ENCODE measurements at regions not wholly inside any gene's neighbourhood (a gene's known extent, or its start where the extent isn't known, plus 50 kb on each side); places are given as distances from the start of the nearest gene placed in this dataset.
"Not testable (repeated sequence)": the region's sequence is repeated elsewhere in the genome, so short reads cannot be mapped to it uniquely, and the experiment has no call there.

GRCh38 chr10:121278386-121278785 lies 319.9 kb downstream of the FGFR2 start:
- DNase-seq (ENCODE audit: low read depth) = not testable (repeated sequence)

DNA sequence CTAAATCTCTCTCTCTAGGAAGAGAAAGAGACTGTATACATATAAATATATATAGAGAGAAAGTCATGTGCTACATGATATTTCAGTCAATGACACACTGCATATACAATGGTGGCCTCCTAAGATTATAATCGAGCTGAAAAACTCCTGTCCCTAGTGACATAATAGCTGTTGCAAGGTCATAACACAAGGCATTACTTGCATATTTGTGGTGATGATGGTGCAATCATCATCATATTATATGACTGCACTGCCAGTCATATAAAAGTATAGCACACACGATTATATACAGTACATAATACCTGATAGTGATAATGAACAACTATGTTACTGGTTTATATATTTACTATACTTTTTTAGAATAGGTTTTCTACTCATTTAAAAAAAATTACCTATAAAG lies 316.7 kb downstream of the FGFR2 start:
- DNase-seq (ENCODE audit: low read depth) = no peak

DNA sequence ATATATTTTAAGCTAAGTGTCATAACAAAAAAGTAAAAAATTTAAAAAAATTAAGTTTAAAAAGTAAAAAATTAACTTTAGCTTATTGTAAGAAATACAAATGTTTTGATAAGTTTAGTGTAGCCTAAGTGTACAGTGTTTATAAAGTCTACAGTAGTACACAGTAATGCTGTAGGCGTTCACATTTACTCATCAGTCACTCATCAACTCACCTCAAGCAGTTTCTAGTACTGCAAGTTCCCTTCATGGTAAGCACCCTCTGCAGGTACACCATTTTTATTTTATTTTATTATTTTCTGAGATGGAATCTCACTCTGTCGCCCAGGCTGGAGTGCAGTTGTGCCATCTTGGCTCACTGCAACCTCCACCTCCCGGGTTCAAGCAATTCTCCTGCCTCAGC lies 316.0 kb downstream of the FGFR2 start:
- DNase-seq (ENCODE audit: low read depth) = no peak

GRCh38 chr10:121282797-121283515 lies 315.3 kb downstream of the FGFR2 start:
- DNase-seq (ENCODE audit: low read depth) = no peak

- no peak for DNase-seq (ENCODE audit: low read depth)
These were observed 313.3 kb downstream of the FGFR2 start for GRCh38 chr10:121284936-121285335.

GRCh38 chr10:121285406-121286196 lies 312.6 kb downstream of the FGFR2 start:
- no peak for DNase-seq (ENCODE audit: low read depth)

GRCh38 chr10:121288011-121288410 lies 310.2 kb downstream of the FGFR2 start:
- no peak for DNase-seq (ENCODE audit: low read depth)

- no peak for DNase-seq (ENCODE audit: low read depth)
These were observed 309.2 kb downstream of the FGFR2 start for GRCh38 chr10:121288864-121289661.

DNA sequence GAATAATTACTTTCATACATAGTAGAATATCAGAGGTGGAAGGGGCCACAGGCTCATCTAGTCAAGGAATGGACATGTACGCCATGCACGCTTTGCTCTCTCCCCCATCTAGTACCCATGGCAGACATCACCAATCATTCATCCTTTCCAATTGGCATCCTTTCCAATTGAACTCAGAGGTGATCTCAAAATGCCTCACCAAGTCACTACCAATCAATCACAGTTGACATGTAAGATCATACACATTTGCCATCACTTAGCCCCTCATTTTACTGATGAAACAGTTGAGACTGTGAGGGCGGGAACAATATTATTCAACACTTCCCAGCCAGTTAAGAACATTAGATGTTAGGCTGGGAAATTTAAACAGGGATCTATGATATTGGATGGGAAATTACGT lies 308.4 kb downstream of the FGFR2 start:
- no peak for DNase-seq (ENCODE audit: low read depth)

DNA sequence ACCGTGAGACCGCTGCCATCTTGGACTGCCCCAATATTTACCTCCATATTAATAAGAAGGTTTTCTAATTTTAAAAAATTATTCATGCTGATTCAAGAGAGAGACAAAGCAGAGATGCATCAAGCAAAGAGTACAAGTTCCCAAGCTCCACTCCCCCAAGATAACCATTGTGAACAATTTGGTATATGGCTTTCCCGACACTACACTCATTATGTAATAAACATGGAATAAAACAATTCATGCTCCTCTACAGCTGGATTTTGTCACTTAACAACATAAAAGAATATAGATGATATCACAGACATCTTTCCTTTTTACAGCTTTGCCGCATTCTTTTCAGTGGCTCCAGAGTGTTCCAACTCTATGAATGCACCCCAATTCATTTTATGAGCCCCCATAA lies 307.6 kb downstream of the FGFR2 start:
- DNase-seq (ENCODE audit: low read depth) = no peak

DNA sequence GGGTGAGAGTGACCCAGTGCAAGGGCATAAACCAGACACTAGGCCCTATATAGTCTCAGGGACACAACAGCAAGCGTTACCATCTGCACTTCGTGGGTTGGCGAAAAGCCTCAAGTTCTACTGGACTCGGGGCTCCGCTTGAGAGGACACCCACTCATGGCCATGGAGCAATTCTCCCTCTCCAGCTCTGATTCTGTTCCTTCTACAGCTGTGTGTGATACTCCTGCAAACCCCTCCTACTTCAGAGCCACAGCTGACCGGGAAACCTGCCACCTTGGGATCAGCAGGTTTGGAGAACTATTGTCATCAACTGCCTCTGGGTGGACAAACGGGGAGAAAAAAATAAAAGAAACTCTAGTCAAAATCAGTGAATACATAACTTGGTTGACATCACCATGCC lies 306.9 kb downstream of the FGFR2 start:
- no peak for DNase-seq (ENCODE audit: low read depth)

DNA sequence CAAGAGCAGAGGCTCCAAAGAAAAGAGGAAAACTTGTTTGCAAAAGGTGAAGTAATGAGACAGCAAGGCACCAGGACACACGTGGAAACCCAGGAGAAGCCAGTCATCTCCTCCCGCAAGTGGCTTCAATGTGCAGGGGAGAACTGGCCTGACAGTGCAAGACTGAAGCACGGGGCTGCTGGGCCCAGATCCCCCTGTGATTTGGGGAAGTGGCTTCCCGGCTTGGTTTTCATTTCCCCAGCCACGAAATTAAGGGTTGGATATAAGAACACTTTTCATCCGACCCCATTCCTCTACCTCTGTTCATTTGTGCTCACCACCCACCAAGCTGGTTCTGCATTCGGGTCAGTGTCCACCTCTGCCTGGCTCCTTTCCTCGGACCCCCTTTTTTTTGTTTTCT lies 306.4 kb downstream of the FGFR2 start:
- no peak for DNase-seq (ENCODE audit: low read depth)

DNA sequence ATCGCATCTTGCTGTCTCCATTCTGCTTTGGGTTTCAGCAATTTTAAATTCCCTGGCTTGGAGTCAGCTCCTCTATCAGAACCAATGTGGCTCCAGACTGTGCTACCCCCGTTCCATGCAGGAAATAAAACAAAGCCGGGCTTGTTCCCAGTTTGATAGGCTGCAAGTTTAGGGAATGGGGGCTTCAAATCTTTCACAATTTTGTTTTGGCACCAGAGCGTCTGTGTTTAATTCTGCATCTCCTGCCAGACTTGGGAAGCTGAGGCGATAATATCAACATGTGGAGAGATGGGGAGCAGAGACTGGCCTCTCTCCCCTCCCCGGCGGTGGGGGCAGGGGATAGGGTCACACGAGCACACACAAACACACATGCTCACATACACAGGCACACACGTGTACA lies 305.9 kb downstream of the FGFR2 start:
- DNase-seq (ENCODE audit: low read depth) = no peak

DNA sequence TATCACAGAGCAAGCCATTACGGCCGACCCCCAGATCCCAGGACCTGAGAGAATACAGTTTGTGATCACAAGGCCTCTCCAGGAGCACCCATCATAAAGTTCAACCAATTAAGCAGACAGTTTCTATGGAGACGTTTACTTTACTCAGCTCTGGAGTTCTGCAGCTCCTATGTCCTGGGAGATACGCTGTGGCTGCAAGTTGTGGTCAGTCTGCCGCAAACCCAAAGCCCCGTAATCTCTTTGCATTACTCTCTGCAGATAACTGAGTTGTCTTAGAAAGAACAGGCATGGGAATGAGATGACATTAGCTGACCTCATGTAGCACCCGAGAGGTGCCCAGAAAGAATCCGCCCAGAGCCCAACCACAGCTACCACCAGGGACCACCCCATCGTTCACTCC lies 305.1 kb downstream of the FGFR2 start:
- DNase-seq (ENCODE audit: low read depth) = no peak

DNA sequence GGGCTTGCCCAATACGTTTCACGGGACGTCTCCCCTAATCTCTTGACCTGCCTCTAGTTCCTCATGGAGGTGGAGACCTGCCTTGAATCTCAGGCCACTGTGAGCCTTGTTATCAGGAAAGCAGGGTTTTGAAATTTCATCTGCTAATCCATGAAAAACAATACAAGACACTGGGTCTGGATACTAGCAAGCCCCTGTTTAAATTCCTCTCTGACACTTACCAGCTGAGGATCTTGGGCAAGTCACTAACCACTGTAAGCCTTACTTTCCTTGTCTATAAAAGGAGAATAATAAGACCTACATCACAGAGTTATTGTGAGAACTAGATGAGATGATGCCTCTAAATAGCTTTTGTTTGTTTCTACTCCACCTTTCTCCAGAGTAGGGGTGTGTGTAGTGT lies 303.6 kb downstream of the FGFR2 start:
- no peak for DNase-seq (ENCODE audit: low read depth)

DNA sequence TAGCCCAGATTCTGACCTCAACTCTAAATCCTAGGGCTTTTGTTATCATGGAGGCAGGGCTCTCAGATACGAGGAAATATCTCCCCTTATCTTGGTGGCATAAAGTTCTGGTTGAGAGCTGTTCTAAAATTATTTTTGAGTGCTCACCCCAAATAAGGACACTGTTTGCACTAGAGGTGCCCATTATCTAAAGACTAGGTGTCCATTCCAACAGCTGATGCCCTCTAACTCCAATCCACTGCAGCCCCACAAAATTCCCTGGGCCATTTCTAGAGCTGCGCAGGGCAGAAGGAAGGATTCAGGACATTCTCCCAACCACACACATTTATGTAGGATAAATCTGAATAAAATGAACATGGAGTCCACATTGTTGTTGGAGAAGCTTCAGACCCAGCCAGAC lies 301.9 kb downstream of the FGFR2 start:
- DNase-seq (ENCODE audit: low read depth) = no peak

- no peak for DNase-seq (ENCODE audit: low read depth)
These were observed 301.2 kb downstream of the FGFR2 start for GRCh38 chr10:121296881-121297585.

DNA sequence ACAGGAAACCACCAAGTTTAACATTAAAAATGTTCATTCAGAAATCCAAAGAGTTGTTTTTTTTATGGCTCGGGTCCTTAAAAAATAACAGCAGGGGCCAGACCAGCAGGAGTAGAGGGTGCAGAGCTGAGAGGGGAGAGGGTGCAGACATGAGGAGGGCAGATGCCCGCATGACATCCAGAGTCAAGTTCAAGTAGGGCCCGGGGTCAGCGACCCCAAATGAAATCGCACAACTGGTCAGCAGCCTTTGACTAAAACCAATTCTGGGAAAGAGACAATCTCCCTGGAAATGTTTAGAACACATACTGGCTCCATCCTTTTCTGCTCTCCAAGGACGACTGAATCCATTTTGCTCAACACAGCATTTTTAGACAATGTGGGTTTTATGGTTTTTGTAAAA lies 297.5 kb downstream of the FGFR2 start:
- DNase-seq (ENCODE audit: low read depth) = no peak

- no peak for DNase-seq (ENCODE audit: low read depth)
These were observed 295.6 kb downstream of the FGFR2 start for GRCh38 chr10:121302541-121303180.

DNA sequence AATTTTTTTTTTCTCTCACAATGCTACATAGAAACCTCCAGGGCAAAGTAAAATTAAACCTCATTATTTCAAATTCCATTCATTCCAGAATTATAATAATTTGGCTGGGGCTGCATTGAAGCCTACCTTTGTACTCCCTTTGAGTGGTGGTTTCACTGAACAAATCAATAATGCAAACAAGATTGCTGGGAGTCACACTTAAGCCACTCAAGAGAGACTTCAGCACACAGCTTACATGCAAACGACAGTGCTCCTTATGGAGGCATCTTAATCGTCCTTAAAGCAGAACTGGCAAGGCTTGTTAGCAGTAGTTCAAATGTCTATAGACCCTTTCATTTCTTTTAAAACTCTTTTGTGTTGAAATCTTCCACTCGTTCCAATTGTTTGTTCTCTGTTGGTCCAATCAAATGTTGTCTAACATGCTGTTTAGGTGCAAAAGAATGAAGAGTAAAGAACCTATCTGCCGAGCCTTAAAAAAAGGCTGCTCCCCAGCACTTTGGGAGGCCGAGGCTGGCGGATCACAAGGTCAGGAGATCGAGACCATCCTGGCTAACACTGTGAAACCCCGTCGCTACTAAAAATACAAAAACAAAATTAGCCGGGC lies 294.9 kb downstream of the FGFR2 start:
- DNase-seq (ENCODE audit: low read depth) = no peak

DNA sequence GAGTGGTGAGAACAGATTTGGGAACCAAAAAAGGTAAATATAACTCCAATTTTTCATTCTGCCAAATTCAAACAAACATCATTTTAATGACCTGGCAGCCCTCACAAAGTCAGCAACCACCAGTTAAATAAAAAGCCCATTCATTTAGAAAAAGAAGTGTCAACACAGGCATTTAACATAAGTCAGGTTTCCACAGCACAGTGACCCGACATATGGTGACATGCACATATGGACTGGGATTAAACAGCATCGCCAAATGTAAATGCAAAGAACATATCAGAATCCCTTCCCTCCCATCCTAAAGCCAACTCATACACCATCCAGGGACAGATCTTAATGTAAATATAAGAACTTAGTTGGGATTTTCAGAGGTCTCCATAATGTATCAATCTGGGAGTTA lies 293.2 kb downstream of the FGFR2 start:
- DNase-seq (ENCODE audit: low read depth) = no peak

All from activated T-cell treated with anti-CD3 and anti-CD28 coated beads for 24 hours (primary cell).